ENCODE measurements at regions not wholly inside any gene's neighbourhood (a gene's known extent, or its start where the extent isn't known, plus 50 kb on each side); places are given as distances from the start of the nearest gene placed in this dataset.

DNA sequence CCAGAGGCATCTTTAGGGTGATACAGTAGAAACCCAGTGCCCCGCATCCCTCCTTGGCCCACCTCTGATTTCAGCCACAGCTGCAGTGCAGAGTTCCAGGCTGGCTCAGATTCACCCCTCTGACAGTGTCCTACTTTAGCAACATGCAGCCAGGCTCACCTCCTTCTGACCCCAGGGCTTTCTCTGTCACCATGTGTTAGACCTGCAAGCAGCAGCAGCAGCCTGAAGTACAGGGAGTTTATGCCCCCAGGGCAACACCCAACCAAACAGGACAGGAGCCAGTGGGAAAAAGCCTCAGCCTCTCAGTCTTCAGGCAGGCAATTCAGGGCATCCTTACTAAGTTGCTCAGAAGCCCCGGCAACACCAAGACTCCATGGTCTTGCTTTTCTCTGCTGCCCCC, 109.0 kb upstream of the PLXNA4 start:
- TF ChIP-seq EZH2 (IDR thresholded peaks at IDR 0.05; ENCODE audit: borderline replicate concordance, low read depth, low read length, severe bottlenecking): no peak
- TF ChIP-seq, protein P1, sequence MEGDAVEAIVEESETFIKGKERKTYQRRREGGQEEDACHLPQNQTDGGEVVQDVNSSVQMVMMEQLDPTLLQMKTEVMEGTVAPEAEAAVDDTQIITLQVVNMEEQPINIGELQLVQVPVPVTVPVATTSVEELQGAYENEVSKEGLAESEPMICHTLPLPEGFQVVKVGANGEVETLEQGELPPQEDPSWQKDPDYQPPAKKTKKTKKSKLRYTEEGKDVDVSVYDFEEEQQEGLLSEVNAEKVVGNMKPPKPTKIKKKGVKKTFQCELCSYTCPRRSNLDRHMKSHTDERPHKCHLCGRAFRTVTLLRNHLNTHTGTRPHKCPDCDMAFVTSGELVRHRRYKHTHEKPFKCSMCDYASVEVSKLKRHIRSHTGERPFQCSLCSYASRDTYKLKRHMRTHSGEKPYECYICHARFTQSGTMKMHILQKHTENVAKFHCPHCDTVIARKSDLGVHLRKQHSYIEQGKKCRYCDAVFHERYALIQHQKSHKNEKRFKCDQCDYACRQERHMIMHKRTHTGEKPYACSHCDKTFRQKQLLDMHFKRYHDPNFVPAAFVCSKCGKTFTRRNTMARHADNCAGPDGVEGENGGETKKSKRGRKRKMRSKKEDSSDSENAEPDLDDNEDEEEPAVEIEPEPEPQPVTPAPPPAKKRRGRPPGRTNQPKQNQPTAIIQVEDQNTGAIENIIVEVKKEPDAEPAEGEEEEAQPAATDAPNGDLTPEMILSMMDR (IDR thresholded peaks at IDR 0.05; ENCODE audit: borderline replicate concordance, extremely low read depth, low read length, poor library complexity, severe bottlenecking): no peak

Data from DND-41 (cell line).